Hepatocyte (in vitro differentiated cells): ENCODE measurements at regions not wholly inside any gene's neighbourhood (a gene's known extent, or its start where the extent isn't known, plus 50 kb on each side); places are given as distances from the start of the nearest gene placed in this dataset.

ENCODE experiments used
- DNase-seq: peaks from one replicate; pipeline ENCODE4 v3.0.0-alpha.2; 2016; ENCODE audit warnings: low spot score
- H2AFZ ChIP-seq: fragments of 200-600 bp; sonication (generic); 2 replicates; pipeline ENCODE4 v1.6.0; 2016; ENCODE audit warnings: antibody characterized with exemption, mild to moderate bottlenecking
- H3K27ac ChIP-seq: fragments of 200-600 bp; sonication (generic); 2 replicates; pipeline ENCODE4 v1.5.1; 2016; ENCODE audit warnings: mild to moderate bottlenecking
- H3K27me3 ChIP-seq: fragments of 200-600 bp; sonication (generic); 2 replicates; pipeline ENCODE4 v1.6.1; 2016
- H3K36me3 ChIP-seq: fragments of 200-600 bp; sonication (generic); replicated peaks from 2 replicates; pipeline ENCODE4 v1.5.1; 2016; ENCODE audit warnings: low read depth; ENCODE audit not compliant: insufficient read depth
- H3K4me1 ChIP-seq: fragments of 200-600 bp; sonication (generic); 2 replicates; pipeline ENCODE4 v1.5.1; 2016; ENCODE audit warnings: mild to moderate bottlenecking, moderate library complexity; ENCODE audit not compliant: insufficient read depth
- H3K4me2 ChIP-seq: fragments of 200-600 bp; sonication (generic); 2 replicates; pipeline ENCODE4 v1.6.0; 2016
- H3K4me3 ChIP-seq: fragments of 200-600 bp; sonication (generic); 2 replicates; pipeline ENCODE4 v1.5.1; 2016; ENCODE audit warnings: mild to moderate bottlenecking
- H3K79me2 ChIP-seq: fragments of 200-600 bp; sonication (generic); 2 replicates; pipeline ENCODE4 v1.6.0; 2017; ENCODE audit warnings: mild to moderate bottlenecking
- H3K9me2 ChIP-seq: fragments of 200-600 bp; sonication (generic); replicated peaks from 2 replicates; pipeline ENCODE4 v1.6.0; 2017; ENCODE audit warnings: mild to moderate bottlenecking; ENCODE audit not compliant: insufficient read depth
- H3K9me3 ChIP-seq: fragments of 200-600 bp; sonication (generic); 2 replicates; pipeline ENCODE4 v1.5.1; 2016; ENCODE audit warnings: low read depth, mild to moderate bottlenecking
- H4K20me1 ChIP-seq: fragments of 200-600 bp; sonication (generic); 2 replicates; pipeline ENCODE4 v1.6.0; 2016; ENCODE audit warnings: mild to moderate bottlenecking; ENCODE audit not compliant: insufficient read depth, poor library complexity, severe bottlenecking
- EZH2 ChIP-seq: fragments of 200-600 bp; sonication (generic); IDR thresholded peaks from 2 replicates; pipeline ENCODE4 v1.6.1; 2016; ENCODE audit warnings: antibody characterized with exemption, mild to moderate bottlenecking, borderline replicate concordance
- EZH2phosphoT487 ChIP-seq: fragments of 200-600 bp; sonication (generic); IDR thresholded peaks from one replicate; pipeline ENCODE4 v1.6.1; 2018; ENCODE audit warnings: antibody characterized with exemption, mild to moderate bottlenecking, low read depth, moderate library complexity; ENCODE audit not compliant: unreplicated experiment, severe bottlenecking
- WGBS: methylation state at CpG from one replicate; pipeline ENCODE4 v1.1.6; 2016; ENCODE audit warnings: low lambda C conversion rate; ENCODE audit errors: missing lambda C conversion rate; 5-methylcytosine and 5-hydroxymethylcytosine counted together
- TF ChIP-seq, protein P1 (sequence below): fragments of 200-600 bp; sonication (generic); IDR thresholded peaks from 2 replicates; pipeline ENCODE4 v1.5.1; 2016; ENCODE audit warnings: antibody characterized with exemption, mild to moderate bottlenecking; ENCODE audit not compliant: poor library complexity

GRCh38 chr6:44771647-44772415 lies 384.3 kb downstream of the CDC5L start:
- H3K9me3 ChIP-seq: no peaks in the 10 kb centered on the region
- no peak overlapping the region for H3K4me2 ChIP-seq
- H3K27ac ChIP-seq: no peak overlapping the region
- no peaks in the 10 kb centered on the region for H3K4me1 ChIP-seq
- H3K4me3 ChIP-seq: no peak overlapping the region
- H3K27me3 ChIP-seq: no peaks in the 10 kb centered on the region
- no peaks in the 10 kb centered on the region for H3K79me2 ChIP-seq
- H4K20me1 ChIP-seq: no peaks in the 10 kb centered on the region
- H2AFZ ChIP-seq: no peak overlapping the region
- WGBS: 68% methylated on average over 4 of the region's 4 CpGs
- TF ChIP-seq EZH2phosphoT487: no peak
- H3K36me3 ChIP-seq: no peaks in the 10 kb centered on the region
- no peaks in the 10 kb centered on the region for H3K9me2 ChIP-seq
- DNase-seq: no peak

GRCh38 chr6:44772838-44773237 lies 385.3 kb downstream of the CDC5L start:
- DNase-seq: no peak
- H3K79me2 ChIP-seq: no peaks in the 10 kb centered on the region
- no peaks in the 10 kb centered on the region for H3K27me3 ChIP-seq
- H3K4me3 ChIP-seq: no peak overlapping the region
- no peaks in the 10 kb centered on the region for H3K9me3 ChIP-seq
- H2AFZ ChIP-seq: no peak overlapping the region
- H3K4me1 ChIP-seq: no peaks in the 10 kb centered on the region
- H3K9me2 ChIP-seq: no peaks in the 10 kb centered on the region
- H4K20me1 ChIP-seq: no peaks in the 10 kb centered on the region
- TF ChIP-seq EZH2 (no peak), EZH2phosphoT487 (no peak)
- TF ChIP-seq, protein P1, sequence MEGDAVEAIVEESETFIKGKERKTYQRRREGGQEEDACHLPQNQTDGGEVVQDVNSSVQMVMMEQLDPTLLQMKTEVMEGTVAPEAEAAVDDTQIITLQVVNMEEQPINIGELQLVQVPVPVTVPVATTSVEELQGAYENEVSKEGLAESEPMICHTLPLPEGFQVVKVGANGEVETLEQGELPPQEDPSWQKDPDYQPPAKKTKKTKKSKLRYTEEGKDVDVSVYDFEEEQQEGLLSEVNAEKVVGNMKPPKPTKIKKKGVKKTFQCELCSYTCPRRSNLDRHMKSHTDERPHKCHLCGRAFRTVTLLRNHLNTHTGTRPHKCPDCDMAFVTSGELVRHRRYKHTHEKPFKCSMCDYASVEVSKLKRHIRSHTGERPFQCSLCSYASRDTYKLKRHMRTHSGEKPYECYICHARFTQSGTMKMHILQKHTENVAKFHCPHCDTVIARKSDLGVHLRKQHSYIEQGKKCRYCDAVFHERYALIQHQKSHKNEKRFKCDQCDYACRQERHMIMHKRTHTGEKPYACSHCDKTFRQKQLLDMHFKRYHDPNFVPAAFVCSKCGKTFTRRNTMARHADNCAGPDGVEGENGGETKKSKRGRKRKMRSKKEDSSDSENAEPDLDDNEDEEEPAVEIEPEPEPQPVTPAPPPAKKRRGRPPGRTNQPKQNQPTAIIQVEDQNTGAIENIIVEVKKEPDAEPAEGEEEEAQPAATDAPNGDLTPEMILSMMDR: no peak
- no peaks in the 10 kb centered on the region for H3K36me3 ChIP-seq
- H3K4me2 ChIP-seq: no peak overlapping the region
- no peak overlapping the region for H3K27ac ChIP-seq

GRCh38 chr6:44775121-44775520 lies 387.6 kb downstream of the CDC5L start:
- Histone ChIP-seq H3K36me3 (no peaks in the 10 kb centered on the region), H2AFZ (no peak overlapping the region), H4K20me1 (no peaks in the 10 kb centered on the region), H3K27ac (no peak overlapping the region), H3K4me1 (no peaks in the 10 kb centered on the region), H3K79me2 (no peaks in the 10 kb centered on the region), H3K4me2 (no peak overlapping the region), H3K4me3 (no peak overlapping the region), H3K9me2 (no peaks in the 10 kb centered on the region), H3K9me3 (no peaks in the 10 kb centered on the region), H3K27me3 (no peaks in the 10 kb centered on the region)
- DNase-seq: no peak
- 89% methylated on average over 1 of the region's 1 CpG for WGBS
- no peak for TF ChIP-seq EZH2
- TF ChIP-seq, protein P1: no peak
- no peak for TF ChIP-seq EZH2phosphoT487

DNA sequence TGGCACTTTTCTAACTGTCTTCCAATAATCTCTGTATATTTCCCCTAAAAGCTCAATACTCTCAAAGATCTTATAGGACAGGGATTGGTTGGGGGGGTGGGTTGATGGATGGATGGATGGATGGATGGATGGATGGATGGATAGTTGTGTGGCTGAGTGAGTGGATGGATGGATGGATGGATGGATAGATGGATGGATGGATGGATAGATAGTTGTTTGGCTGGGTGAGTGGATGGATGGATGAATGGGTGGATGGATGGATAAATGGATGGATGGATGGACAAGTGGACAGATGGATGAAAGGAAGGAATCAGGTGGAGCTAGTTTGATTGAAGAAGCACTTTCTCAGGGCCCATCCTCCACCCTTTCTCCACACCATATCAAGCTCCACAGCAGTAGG lies 388.8 kb downstream of the CDC5L start:
- no peaks in the 10 kb centered on the region for H3K79me2 ChIP-seq
- no peak overlapping the region for H3K27ac ChIP-seq
- no peak for DNase-seq
- no peaks in the 10 kb centered on the region for H3K4me1 ChIP-seq
- no peaks in the 10 kb centered on the region for H3K27me3 ChIP-seq
- no peak overlapping the region for H2AFZ ChIP-seq
- TF ChIP-seq EZH2phosphoT487 (no peak), EZH2 (no peak)
- TF ChIP-seq, protein P1: no peak
- no peaks in the 10 kb centered on the region for H3K9me3 ChIP-seq
- no peak overlapping the region for H3K4me2 ChIP-seq
- no peaks in the 10 kb centered on the region for H3K9me2 ChIP-seq
- no peak overlapping the region for H3K4me3 ChIP-seq
- no peaks in the 10 kb centered on the region for H3K36me3 ChIP-seq
- H4K20me1 ChIP-seq: no peaks in the 10 kb centered on the region
